ENCODE measurements at regions not wholly inside any gene's neighbourhood (a gene's known extent, or its start where the extent isn't known, plus 50 kb on each side); places are given as distances from the start of the nearest gene placed in this dataset.

- DNase-seq (ENCODE audit: low read depth): no peak
Measured at GRCh38 chr16:17657045-17657444, 186.3 kb upstream of the XYLT1 start.

- no peak for DNase-seq (ENCODE audit: low read depth)
Measured at GRCh38 chr16:17654571-17654970, 183.8 kb upstream of the XYLT1 start.

GRCh38 chr16:17654142-17654541 is 183.4 kb upstream of the XYLT1 start:
- no peak for DNase-seq (ENCODE audit: low read depth)

DNA sequence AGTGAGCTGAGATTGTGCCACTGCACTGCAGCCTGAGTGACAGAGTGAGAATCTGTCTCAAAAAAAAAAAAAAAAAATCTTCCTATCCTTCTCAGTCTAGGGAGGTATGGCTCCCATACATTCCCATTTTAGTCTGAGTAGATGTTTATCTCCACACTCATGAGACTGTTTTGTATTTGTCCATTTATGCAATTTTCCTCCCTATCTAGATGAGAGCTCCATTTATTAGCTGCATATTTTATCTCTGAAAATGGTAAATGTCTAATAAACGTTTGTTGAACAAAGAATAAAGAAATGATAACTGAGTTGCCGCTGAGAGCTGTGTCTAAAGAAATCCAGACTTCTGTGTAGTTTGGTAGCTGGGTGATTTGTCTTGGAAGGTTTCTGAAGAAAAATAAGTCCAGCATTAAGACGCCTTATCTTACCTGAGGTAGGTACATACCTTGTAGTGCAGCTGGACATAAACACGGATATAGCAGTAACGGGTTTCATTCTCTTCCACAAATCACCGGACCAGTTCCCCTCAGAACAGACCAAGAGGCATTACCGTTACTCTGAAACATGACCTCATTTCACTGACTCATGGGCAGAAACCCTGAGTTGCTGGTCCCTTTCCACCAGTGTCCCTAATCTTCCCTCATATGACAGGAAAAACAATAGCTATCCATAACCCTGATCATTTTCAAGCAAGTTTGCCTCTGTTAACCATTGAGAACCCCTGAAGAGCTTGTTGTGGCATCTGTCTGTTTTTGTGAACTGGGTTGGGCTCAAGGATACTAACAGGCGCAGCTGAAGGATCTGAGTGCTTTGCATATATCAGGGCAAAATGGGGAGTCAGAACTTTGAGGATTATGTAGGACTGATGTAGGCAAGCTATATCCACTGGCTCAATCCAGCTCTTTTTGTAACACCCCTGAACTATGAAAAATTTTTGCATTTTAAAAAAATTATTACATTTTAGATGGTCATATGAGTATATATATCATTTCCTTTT is 177.4 kb upstream of the XYLT1 start:
- DNase-seq (ENCODE audit: low read depth): no peak

DNA sequence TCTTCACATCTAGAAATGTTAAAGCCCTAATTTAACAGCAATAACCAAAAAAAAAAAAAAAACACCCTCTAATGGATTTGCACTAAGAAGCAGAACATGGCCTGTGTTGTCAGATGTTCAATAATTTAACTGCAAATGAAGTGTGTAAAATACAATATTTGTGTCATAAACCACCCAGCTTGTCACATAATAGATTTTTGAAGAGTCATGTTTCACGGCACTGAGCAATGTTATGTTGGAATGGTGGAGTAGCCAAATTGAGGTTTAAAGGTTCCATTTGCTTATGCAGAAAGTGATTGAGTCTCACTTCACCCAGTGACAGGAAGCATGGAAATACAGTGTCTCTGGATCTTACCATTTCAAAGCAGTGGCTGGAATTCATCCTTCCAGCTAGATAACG is 173.2 kb upstream of the XYLT1 start:
- no peak for DNase-seq (ENCODE audit: low read depth)

GRCh38 chr16:17641990-17642389 is 171.2 kb upstream of the XYLT1 start:
- no peak for DNase-seq (ENCODE audit: low read depth)

- no peak for DNase-seq (ENCODE audit: low read depth)
Measured at GRCh38 chr16:17638134-17638533, 167.4 kb upstream of the XYLT1 start.

DNA sequence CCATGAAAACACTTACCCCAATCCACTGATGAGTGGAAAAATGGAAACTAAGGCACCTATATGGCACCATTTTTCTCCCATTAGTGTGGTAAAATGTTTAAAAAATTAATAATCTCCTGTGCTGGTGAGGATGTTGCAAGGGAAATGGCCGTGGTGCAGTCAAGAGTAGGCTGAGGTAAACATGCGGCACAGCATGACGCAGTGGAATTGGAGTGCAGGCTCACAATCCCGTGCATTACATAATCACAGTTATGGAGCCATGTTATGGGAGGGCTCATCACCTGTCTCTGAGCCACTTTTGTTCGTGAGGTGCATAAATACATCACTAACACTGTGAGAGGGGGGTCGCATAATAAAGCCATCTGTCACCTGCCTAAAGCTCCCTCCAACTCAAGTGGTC is 164.4 kb upstream of the XYLT1 start:
- DNase-seq (ENCODE audit: low read depth): no peak

GRCh38 chr16:17633181-17633951 is 162.6 kb upstream of the XYLT1 start:
- no peak for DNase-seq (ENCODE audit: low read depth)

- no peak for DNase-seq (ENCODE audit: low read depth)
Measured at GRCh38 chr16:17632667-17633066, 161.9 kb upstream of the XYLT1 start.

GRCh38 chr16:17629936-17630335 is 159.2 kb upstream of the XYLT1 start:
- no peak for DNase-seq (ENCODE audit: low read depth)

- no peak for DNase-seq (ENCODE audit: low read depth)
Measured at GRCh38 chr16:17628983-17629382, 158.2 kb upstream of the XYLT1 start.

GRCh38 chr16:17622366-17622765 is 151.6 kb upstream of the XYLT1 start:
- no peak for DNase-seq (ENCODE audit: low read depth)

- DNase-seq (ENCODE audit: low read depth): no peak
Measured at GRCh38 chr16:17619261-17619660, 148.5 kb upstream of the XYLT1 start.

- no peak for DNase-seq (ENCODE audit: low read depth)
Measured at GRCh38 chr16:17617021-17617552, 146.3 kb upstream of the XYLT1 start.

GRCh38 chr16:17612336-17612735 is 141.6 kb upstream of the XYLT1 start:
- no peak for DNase-seq (ENCODE audit: low read depth)

DNA sequence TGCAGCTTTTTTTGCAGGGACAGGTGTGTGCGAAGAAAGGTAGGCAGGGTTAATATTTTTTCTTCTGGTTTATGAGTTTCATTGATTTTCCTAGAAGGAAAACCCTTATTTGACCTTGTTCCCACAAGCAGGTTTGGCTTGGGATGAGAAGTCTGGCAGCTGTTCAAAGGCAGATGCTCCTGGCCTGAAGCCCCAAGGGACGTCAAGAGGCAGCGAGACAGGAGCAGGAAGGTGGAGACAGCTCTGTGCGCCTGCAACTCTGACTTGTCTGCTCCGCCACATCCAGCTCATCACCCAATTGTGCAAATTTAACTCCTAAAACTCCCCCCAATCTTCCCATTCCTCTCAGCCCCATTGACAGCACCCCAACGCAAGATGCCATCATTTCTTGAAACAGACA is 136.8 kb upstream of the XYLT1 start:
- no peak for DNase-seq (ENCODE audit: low read depth)

DNA sequence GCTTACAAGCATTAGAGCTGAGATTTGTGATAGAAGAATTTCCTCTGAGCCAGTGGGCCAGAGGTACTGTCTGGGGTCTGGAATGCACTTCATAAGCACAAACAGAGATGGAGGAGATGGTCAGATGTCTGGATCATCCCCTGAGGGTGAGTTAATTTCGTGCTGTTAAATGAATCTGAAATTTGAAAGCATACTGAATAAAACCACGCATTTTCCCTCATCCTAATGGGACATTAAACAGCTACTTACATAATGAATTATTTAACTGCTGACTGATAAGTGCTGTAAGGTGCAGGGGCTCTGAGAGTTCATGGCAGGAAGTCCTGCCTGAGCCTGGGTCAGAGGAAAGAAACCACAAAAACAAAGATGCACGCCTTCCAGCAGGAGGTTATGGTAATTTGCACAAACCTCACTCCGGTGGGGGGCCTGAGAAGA is 136.3 kb upstream of the XYLT1 start:
- DNase-seq (ENCODE audit: low read depth): no peak

DNA sequence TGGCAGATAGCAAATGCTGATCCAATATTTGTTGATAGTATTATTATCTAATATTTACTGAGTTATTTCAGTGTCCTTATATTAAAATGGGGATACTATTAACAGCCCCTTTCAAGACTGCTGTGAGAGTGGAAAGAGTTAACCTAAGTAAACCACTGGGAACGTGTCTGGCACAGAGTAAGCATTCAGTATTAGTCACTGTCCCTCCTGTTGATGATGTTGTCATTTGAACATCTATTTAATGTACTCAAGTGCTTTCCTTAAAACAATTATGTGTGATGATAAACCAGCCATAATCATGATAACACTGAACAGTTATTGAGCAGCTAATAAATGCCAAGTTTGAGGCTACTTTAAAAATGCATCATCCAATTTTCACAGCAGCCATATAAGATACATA is 135.7 kb upstream of the XYLT1 start:
- no peak for DNase-seq (ENCODE audit: low read depth)

DNA sequence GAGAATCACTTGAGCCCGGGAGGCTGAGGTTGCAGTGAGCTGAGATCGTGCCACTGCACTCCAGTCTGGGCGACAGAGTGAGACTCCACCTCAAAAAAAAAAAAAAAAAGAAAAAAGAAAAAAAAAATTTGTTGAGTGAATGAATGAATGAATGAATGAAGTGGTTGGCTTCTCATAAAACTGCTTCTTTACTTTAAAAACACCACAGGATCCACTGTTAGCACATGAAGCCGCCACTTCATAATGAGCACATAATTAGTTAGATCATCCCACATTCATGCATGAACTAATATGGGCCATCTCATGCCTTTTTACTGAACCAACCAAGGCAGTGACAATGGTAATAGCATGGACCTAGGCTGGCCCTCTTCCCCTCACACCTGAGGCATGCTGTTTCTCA is 135.0 kb upstream of the XYLT1 start:
- no peak for DNase-seq (ENCODE audit: low read depth)

DNA sequence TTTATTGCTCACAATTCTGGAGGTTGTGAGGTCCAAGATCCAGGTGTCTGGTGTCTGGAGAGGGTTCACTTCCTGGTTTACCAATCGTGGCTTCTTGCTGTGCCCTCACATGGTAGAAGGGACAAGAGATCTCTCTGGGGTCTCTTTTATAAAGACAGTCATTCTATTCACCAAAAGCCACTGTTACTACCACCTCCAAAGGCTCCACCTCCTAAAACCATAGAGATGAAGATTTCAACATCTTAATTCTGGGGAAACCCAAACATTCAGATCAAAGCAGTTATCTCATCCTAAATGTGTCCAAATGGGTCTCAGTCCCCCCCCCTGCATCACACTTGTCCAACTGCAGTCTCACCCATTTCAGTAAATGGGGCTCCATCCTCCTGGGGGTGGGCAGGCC is 132.9 kb upstream of the XYLT1 start:
- no peak for DNase-seq (ENCODE audit: low read depth)

- DNase-seq (ENCODE audit: low read depth): no peak
Measured at GRCh38 chr16:17602678-17603077, 131.9 kb upstream of the XYLT1 start.

DNA sequence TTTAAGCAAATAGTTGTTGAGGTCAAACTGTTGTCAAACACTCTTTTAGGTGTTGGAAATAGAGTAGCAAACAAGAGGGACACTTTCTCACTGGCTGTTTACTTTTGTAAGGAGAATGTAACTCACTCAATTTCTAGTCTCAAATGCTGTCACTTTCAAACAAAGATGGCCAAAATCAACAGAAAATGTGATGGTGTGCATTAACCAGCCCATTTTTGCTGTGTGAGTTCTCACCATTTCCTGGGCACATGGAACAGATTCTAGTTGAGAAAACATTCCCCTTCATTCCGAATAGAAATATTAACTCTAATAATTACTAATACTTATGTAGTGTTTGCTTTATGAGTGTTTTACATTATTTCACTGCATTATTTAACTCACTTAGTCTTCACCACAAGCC is 128.2 kb upstream of the XYLT1 start:
- no peak for DNase-seq (ENCODE audit: low read depth)
